CD4-positive, alpha-beta T cell (primary cell): ENCODE measurements at regions not wholly inside any gene's neighbourhood (a gene's known extent, or its start where the extent isn't known, plus 50 kb on each side); places are given as distances from the start of the nearest gene placed in this dataset.

ENCODE experiments used
- ATAC-seq: fragments of 200-7000 bp; cut with Tn5 transposase; one replicate; pipeline ENCODE4 v1.10.0; 2022; ENCODE audit warnings: mild to moderate bottlenecking; ENCODE audit not compliant: poor library complexity
- CTCF ChIA-PET: fragments of 350-600 bp; sonication (Branson Sonifier 250); formaldehyde crosslinking; loops from one replicate; lab custom pipeline; 2021; ENCODE audit warnings: antibody characterized with exemption, inconsistent platforms; lab: Charles Lee
- POLR2A ChIA-PET: fragments of 350-600 bp; sonication (Branson Sonifier 250); formaldehyde crosslinking; loops from one replicate; lab custom pipeline; 2021; ENCODE audit warnings: antibody characterized with exemption, inconsistent platforms; lab: Charles Lee
- DNase-seq, 14 experiments: peaks; one replicate each; pipeline ENCODE4 v3.0.0-alpha.2; 2013 to 2020; ENCODE audit warnings: mixed read lengths in 2 of 14
- H3K27ac ChIP-seq, 2 donors: one replicate each; pipeline versions ENCODE4 v1.5.1 to v1.7.0; 2013; ENCODE audit warnings: low read length in 2 of 2, low read depth in 1 of 2, mild to moderate bottlenecking in 1 of 2
- H3K27me3 ChIP-seq, 2 experiments: 1 replicate in 1 of 2; 2 replicates in 1 of 2; pipeline versions ENCODE4 v1.6.1 to v1.7.0; 2013; ENCODE audit warnings: low read length in 2 of 2, control low read depth in 1 of 2, mild to moderate bottlenecking in 1 of 2, moderate library complexity in 1 of 2; ENCODE audit not compliant: insufficient read depth in 2 of 2, control insufficient read depth in 1 of 2
- H3K36me3 ChIP-seq: one replicate; pipeline ENCODE4 v1.6.1; 2013; ENCODE audit warnings: low read length, control low read depth; ENCODE audit not compliant: insufficient read depth
- H3K4me1 ChIP-seq: one replicate; pipeline ENCODE4 v1.6.1; 2013; ENCODE audit warnings: low read length, control low read depth; ENCODE audit not compliant: insufficient read depth
- H3K4me3 ChIP-seq: one replicate; pipeline ENCODE4 v1.5.1; 2013; ENCODE audit warnings: mild to moderate bottlenecking, low read length, moderate library complexity
- H3K9me3 ChIP-seq, 2 experiments: 1 replicate in 1 of 2; 2 replicates in 1 of 2; pipeline versions ENCODE4 v1.6.1 to v1.7.0; 2013; ENCODE audit warnings: low read length in 2 of 2, mild to moderate bottlenecking in 2 of 2, control low read depth in 1 of 2, moderate library complexity in 1 of 2; ENCODE audit not compliant: control insufficient read depth in 1 of 2, insufficient read depth in 1 of 2
- H3K27ac Mint-ChIP-seq: one replicate; pipeline ENCODE4 v1.8.0; 2020; ENCODE audit warnings: mixed read lengths
- H3K27me3 Mint-ChIP-seq: one replicate; pipeline ENCODE4 v1.8.0; 2021; ENCODE audit warnings: mixed read lengths
- H3K36me3 Mint-ChIP-seq: one replicate; pipeline ENCODE4 v1.8.0; 2021; ENCODE audit warnings: low read depth, mixed read lengths
- H3K4me1 Mint-ChIP-seq: one replicate; pipeline ENCODE4 v1.8.0; 2021; ENCODE audit warnings: low read depth, mixed read lengths
- H3K4me3 Mint-ChIP-seq: one replicate; pipeline ENCODE4 v1.8.0; 2020; ENCODE audit warnings: mild to moderate bottlenecking, mixed read lengths
- H3K9me3 Mint-ChIP-seq: one replicate; pipeline ENCODE4 v1.8.0; 2020; ENCODE audit warnings: mixed read lengths
- CTCF ChIP-seq: fragments of 200-600 bp; IDR thresholded peaks from one replicate; pipeline ENCODE4 v1.8.0; 2022; ENCODE audit warnings: antibody characterized with exemption, mild to moderate bottlenecking
- intact Hi-C, 2 experiments: fragments of 100-400 bp; cut with DNase I in 1 of 2; cut with micrococcal nuclease in 1 of 2; formaldehyde crosslinking; loops; one replicate each; pipeline versions ENCODE4 v1.15.1 to v1.9.0; 2023 to 2025; cut with DNase I, micrococcal nuclease

- Mint-ChIP-seq H3K27ac (no peak overlapping the region), H3K4me1 (no peaks in the 10 kb centered on the region), H3K36me3 (no peaks in the 10 kb centered on the region), H3K27me3 (no peaks in the 10 kb centered on the region), H3K4me3 (no peak overlapping the region), H3K9me3 (peaks cover 7% of the 10 kb centered on the region)
- H3K27me3 ChIP-seq, result no peaks in the 10 kb centered on the region
- DNase-seq (no peak), ATAC-seq (no peak)
- no peak overlapping the region for H3K27ac ChIP-seq
- no peak for TF ChIP-seq CTCF
- no peak overlapping the region for H3K4me3 ChIP-seq
- H3K4me1 ChIP-seq, result no peaks in the 10 kb centered on the region
- H3K36me3 ChIP-seq, result no peaks in the 10 kb centered on the region
- ChIA-PET CTCF (no interaction called here), POLR2A (no interaction called here)
- intact Hi-C loops, result no loop called here
- H3K9me3 ChIP-seq, result peaks cover 0 to 8% of the 10 kb centered on the region in 2 experiments
Measured at GRCh38 chr3:164190566-164190965, 887.7 kb downstream of the SI start.

- ChIA-PET POLR2A (no interaction called here), CTCF (no interaction called here)
- Mint-ChIP-seq H3K27me3 (no peaks in the 10 kb centered on the region), H3K36me3 (no peaks in the 10 kb centered on the region), H3K4me1 (no peaks in the 10 kb centered on the region), H3K27ac (no peak overlapping the region), H3K4me3 (no peak overlapping the region), H3K9me3 (peaks cover 14% of the 10 kb centered on the region)
- Histone ChIP-seq H3K4me1 (no peaks in the 10 kb centered on the region), H3K27ac (no peak overlapping the region), H3K36me3 (no peaks in the 10 kb centered on the region), H3K4me3 (no peak overlapping the region), H3K27me3 (no peaks in the 10 kb centered on the region), H3K9me3 (peaks cover 5 to 8% of the 10 kb centered on the region in 2 experiments)
- TF ChIP-seq CTCF, result no peak
- intact Hi-C loops, result no loop called here
- DNase-seq, result no peak
- ATAC-seq, result no peak
Measured at GRCh38 chr3:164186095-164186494, 892.2 kb downstream of the SI start.

- Mint-ChIP-seq H3K9me3 (peaks cover 15% of the 10 kb centered on the region), H3K36me3 (no peaks in the 10 kb centered on the region), H3K27me3 (no peaks in the 10 kb centered on the region), H3K4me3 (no peak overlapping the region), H3K4me1 (no peaks in the 10 kb centered on the region), H3K27ac (no peak overlapping the region)
- TF ChIP-seq CTCF, result no peak
- Histone ChIP-seq H3K36me3 (no peaks in the 10 kb centered on the region), H3K27me3 (no peaks in the 10 kb centered on the region), H3K27ac (no peak overlapping the region), H3K4me3 (no peak overlapping the region), H3K4me1 (no peaks in the 10 kb centered on the region), H3K9me3 (peaks cover 0 to 20% of the 10 kb centered on the region in 2 experiments)
- CTCF ChIA-PET, result no interaction called here
- POLR2A ChIA-PET, result no interaction called here
- no peak for DNase-seq
- intact Hi-C loops, result no loop called here
- no peak for ATAC-seq
Measured at GRCh38 chr3:164179110-164179774, 899.1 kb downstream of the SI start.
